ENCODE measurements at regions not wholly inside any gene's neighbourhood (a gene's known extent, or its start where the extent isn't known, plus 50 kb on each side); places are given as distances from the start of the nearest gene placed in this dataset.

- Histone ChIP-seq H2AFZ (no peak overlapping the region), H3K4me1 (replicated peaks; ENCODE audit: insufficient read depth) (no peaks in the 10 kb centered on the region), H3K9me3 (ENCODE audit: insufficient read depth, low read depth) (no peaks in the 10 kb centered on the region), H3K4me3 (no peak overlapping the region), H3K4me2 (no peak overlapping the region), H3K27me3 (ENCODE audit: insufficient read depth, low read depth) (no peaks in the 10 kb centered on the region), H3K36me3 (ENCODE audit: low read depth) (no peaks in the 10 kb centered on the region), H4K20me1 (ENCODE audit: insufficient read depth) (no peaks in the 10 kb centered on the region), H3K27ac (no peak overlapping the region), H3F3A (ENCODE audit: insufficient read depth, low read depth) (no peaks in the 10 kb centered on the region), H3K79me2 (ENCODE audit: low read depth) (no peaks in the 10 kb centered on the region), H3K9me2 (ENCODE audit: insufficient read depth) (no peaks in the 10 kb centered on the region)
- ChIA-PET CTCF (no interaction called here), POLR2A (ENCODE audit: unreplicated experiment) (no interaction called here)
- no peak for DNase-seq
- intact Hi-C loops (cut with micrococcal nuclease; ENCODE audit: unreplicated experiment) = no loop called here
- TF ChIP-seq EZH2 (IDR thresholded peaks at IDR 0.05; ENCODE audit: low read depth) (no peak), CTCF (conservative IDR thresholded peaks at IDR 0.05) (no peak)
- BruUV-seq (replicated peaks) = no TSS peak
Observed at GRCh38 chr2:149894760-149895159, 307.2 kb upstream of the MMADHC start.

GRCh38 chr2:149894226-149894625, 306.7 kb upstream of the MMADHC start:
- H3K79me2 ChIP-seq (ENCODE audit: low read depth) = no peaks in the 10 kb centered on the region
- no peaks in the 10 kb centered on the region for H3K9me2 ChIP-seq (ENCODE audit: insufficient read depth)
- no peaks in the 10 kb centered on the region for H3K9me3 ChIP-seq (ENCODE audit: insufficient read depth, low read depth)
- no peak overlapping the region for H3K27ac ChIP-seq
- ChIA-PET POLR2A (ENCODE audit: unreplicated experiment) (no interaction called here), CTCF (no interaction called here)
- no peaks in the 10 kb centered on the region for H4K20me1 ChIP-seq (ENCODE audit: insufficient read depth)
- H3K4me2 ChIP-seq = no peak overlapping the region
- H3K4me3 ChIP-seq = no peak overlapping the region
- H3F3A ChIP-seq (ENCODE audit: insufficient read depth, low read depth) = no peaks in the 10 kb centered on the region
- intact Hi-C loops (cut with micrococcal nuclease; ENCODE audit: unreplicated experiment) = no loop called here
- H3K36me3 ChIP-seq (ENCODE audit: low read depth) = no peaks in the 10 kb centered on the region
- TF ChIP-seq EZH2 (IDR thresholded peaks at IDR 0.05; ENCODE audit: low read depth) (no peak), CTCF (conservative IDR thresholded peaks at IDR 0.05) (no peak)
- no TSS peak for BruUV-seq (replicated peaks)
- no peaks in the 10 kb centered on the region for H3K27me3 ChIP-seq (ENCODE audit: insufficient read depth, low read depth)
- DNase-seq = no peak
- no peak overlapping the region for H2AFZ ChIP-seq
- H3K4me1 ChIP-seq (replicated peaks; ENCODE audit: insufficient read depth) = no peaks in the 10 kb centered on the region

GRCh38 chr2:149892563-149892962, 305.0 kb upstream of the MMADHC start:
- no peaks in the 10 kb centered on the region for H3K9me3 ChIP-seq (ENCODE audit: insufficient read depth, low read depth)
- H2AFZ ChIP-seq = no peak overlapping the region
- H3K36me3 ChIP-seq (ENCODE audit: low read depth) = no peaks in the 10 kb centered on the region
- H3K9me2 ChIP-seq (ENCODE audit: insufficient read depth) = no peaks in the 10 kb centered on the region
- POLR2A ChIA-PET (ENCODE audit: unreplicated experiment) = no interaction called here
- H4K20me1 ChIP-seq (ENCODE audit: insufficient read depth) = no peaks in the 10 kb centered on the region
- H3K27me3 ChIP-seq (ENCODE audit: insufficient read depth, low read depth) = no peaks in the 10 kb centered on the region
- TF ChIP-seq CTCF (conservative IDR thresholded peaks at IDR 0.05) (no peak), EZH2 (IDR thresholded peaks at IDR 0.05; ENCODE audit: low read depth) (no peak)
- intact Hi-C loops (cut with micrococcal nuclease; ENCODE audit: unreplicated experiment) = no loop called here
- no peak for DNase-seq
- BruUV-seq (replicated peaks) = no TSS peak
- no peak overlapping the region for H3K27ac ChIP-seq
- no peak overlapping the region for H3K4me2 ChIP-seq
- CTCF ChIA-PET = no interaction called here
- H3F3A ChIP-seq (ENCODE audit: insufficient read depth, low read depth) = no peaks in the 10 kb centered on the region
- no peaks in the 10 kb centered on the region for H3K4me1 ChIP-seq (replicated peaks; ENCODE audit: insufficient read depth)
- H3K4me3 ChIP-seq = no peak overlapping the region
- no peaks in the 10 kb centered on the region for H3K79me2 ChIP-seq (ENCODE audit: low read depth)

Data from PC-9 (cell line).